GM12864 (cell line): ENCODE measurements at regions not wholly inside any gene's neighbourhood (a gene's known extent, or its start where the extent isn't known, plus 50 kb on each side); places are given as distances from the start of the nearest gene placed in this dataset.

Experiments
- DNase-seq: peaks from one replicate; pipeline ENCODE4 v3.0.0-alpha.2; 2011; ENCODE audit warnings: low read depth
- H3K4me3 ChIP-seq: 2 replicates; pipeline ENCODE4 v1.5.1; 2011; ENCODE audit warnings: mild to moderate bottlenecking, low read depth, low read length, control low read depth
- CTCF ChIP-seq: IDR thresholded peaks from 2 replicates; pipeline ENCODE4 v1.5.1; 2011; ENCODE audit warnings: low read depth, mild to moderate bottlenecking, moderate library complexity, low read length, control low read depth, inconsistent platforms; ENCODE audit errors: missing control alignments

GRCh38 chr6:44651604-44652003, 264.1 kb downstream of the CDC5L start:
- no peak for TF ChIP-seq CTCF
- no peak overlapping the region for H3K4me3 ChIP-seq
- DNase-seq = no peak

GRCh38 chr6:44652547-44652946, 265.0 kb downstream of the CDC5L start:
- no peak for DNase-seq
- TF ChIP-seq CTCF = no peak

DNA sequence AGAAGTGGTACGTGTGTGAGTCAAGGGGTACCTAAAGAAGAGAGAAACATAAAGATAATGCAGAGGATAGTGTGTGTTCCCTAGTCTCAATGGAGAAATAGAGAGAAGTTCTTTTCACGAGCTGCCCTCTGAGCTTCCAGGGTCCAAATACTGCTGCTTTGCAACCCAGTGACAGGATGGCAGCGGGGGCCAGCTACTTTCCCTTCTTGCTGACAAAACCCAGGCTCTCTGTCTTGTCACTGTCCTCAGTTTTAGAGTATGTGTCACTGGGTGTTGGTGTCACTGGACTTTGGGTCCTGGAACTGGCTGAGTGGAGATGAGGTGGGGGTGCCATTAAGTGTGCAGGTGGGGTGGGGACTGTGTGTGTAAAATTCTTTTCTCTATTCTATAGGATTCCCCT, 265.6 kb downstream of the CDC5L start:
- DNase-seq = no peak
- H3K4me3 ChIP-seq = no peak overlapping the region
- TF ChIP-seq CTCF = no peak

More at GRCh38 chr6:44652547-44652946, 265.0 kb downstream of the CDC5L start:
- H3K4me3 ChIP-seq = no peak overlapping the region

GRCh38 chr6:44653761-44654218, 266.3 kb downstream of the CDC5L start:
- no peak overlapping the region for H3K4me3 ChIP-seq
- no peak for TF ChIP-seq CTCF
- DNase-seq = no peak

- TF ChIP-seq CTCF = peak; percentile 96
- DNase-seq = no peak
These were observed 268.2 kb downstream of the CDC5L start for GRCh38 chr6:44655412-44656342.

DNA sequence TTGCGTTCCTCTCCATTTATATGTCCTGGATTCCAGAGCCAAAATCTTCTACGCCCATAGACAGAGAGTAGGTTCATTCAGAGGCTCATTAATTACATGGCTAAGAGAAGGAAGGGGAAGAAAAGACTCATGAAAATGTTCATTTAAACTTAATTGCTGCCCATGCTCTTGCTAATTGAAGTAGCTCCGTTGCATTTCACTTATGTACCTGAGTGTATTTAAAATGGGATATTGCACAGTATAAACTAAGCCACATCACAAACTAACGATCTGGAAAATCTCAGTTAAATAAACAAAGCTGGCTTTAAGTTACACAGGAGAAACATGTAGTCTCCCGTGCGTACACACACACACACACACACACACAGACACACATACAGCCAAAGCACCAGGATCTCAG, 269.2 kb downstream of the CDC5L start:
- no peak for DNase-seq
- no peak overlapping the region for H3K4me3 ChIP-seq
- no peak for TF ChIP-seq CTCF

More at GRCh38 chr6:44655412-44656342, 268.2 kb downstream of the CDC5L start:
- H3K4me3 ChIP-seq = no peak overlapping the region

DNA sequence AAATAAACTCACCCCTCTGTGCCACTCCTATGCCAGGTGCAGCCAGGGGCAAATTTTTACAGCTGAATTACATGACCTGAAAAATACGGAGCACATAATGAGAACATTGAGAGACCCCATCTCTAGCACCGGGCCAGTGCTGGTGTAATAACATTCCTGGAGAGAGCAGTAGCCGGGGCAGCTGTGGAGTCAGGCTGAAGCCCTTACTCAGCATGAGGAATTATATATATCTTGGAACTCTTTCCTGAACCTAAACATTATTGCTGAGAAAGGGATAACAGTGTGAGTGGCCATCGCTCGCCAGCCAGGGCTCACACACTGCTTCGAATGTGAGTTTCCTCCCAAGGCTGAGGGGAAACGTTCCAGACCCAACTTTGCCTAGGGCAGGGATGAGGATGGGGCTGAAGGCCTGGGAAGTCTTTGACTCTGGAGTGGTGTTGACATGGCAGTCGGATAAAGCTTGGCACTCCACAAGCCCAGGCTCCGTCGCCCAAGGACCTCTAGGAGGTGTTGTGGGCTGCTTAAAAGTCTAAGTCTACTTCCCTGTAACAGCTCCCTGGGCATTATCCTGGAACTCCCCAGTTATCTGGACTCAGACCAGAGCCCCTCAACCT, 269.8 kb downstream of the CDC5L start:
- TF ChIP-seq CTCF = no peak
- DNase-seq = no peak
- no peak overlapping the region for H3K4me3 ChIP-seq
